GM23248 (cell line): ENCODE measurements at regions not wholly inside any gene's neighbourhood (a gene's known extent, or its start where the extent isn't known, plus 50 kb on each side); places are given as distances from the start of the nearest gene placed in this dataset.

Source experiments
- DNase-seq: peaks from one replicate; pipeline ENCODE4 v3.0.0-alpha.2; 2015
- H2AFZ ChIP-seq: fragments of 200-600 bp; sonication (generic); 2 replicates; pipeline ENCODE4 v1.6.1; 2016; ENCODE audit warnings: antibody characterized with exemption
- H3F3A ChIP-seq: fragments of 200-600 bp; sonication (generic); 2 replicates; pipeline ENCODE4 v1.6.1; 2016; ENCODE audit warnings: mild to moderate bottlenecking, antibody characterized with exemption, mixed run types; ENCODE audit not compliant: insufficient read depth
- H3K27ac ChIP-seq: fragments of 200-600 bp; sonication (generic); 2 replicates; pipeline ENCODE4 v1.5.1; 2016; ENCODE audit warnings: mild to moderate bottlenecking
- H3K27me3 ChIP-seq: fragments of 200-600 bp; sonication (generic); replicated peaks from 2 replicates; pipeline ENCODE4 v1.6.1; 2016; ENCODE audit warnings: mild to moderate bottlenecking; ENCODE audit not compliant: insufficient read depth
- H3K36me3 ChIP-seq: fragments of 200-600 bp; sonication (generic); 2 replicates; pipeline ENCODE4 v1.6.1; 2016; ENCODE audit warnings: low read depth, mild to moderate bottlenecking
- H3K4me1 ChIP-seq: fragments of 200-600 bp; sonication (generic); 2 replicates; pipeline ENCODE4 v1.6.1; 2016; ENCODE audit warnings: mild to moderate bottlenecking; ENCODE audit not compliant: insufficient read depth
- H3K4me2 ChIP-seq: fragments of 200-600 bp; sonication (generic); one replicate; pipeline ENCODE4 v1.6.1; 2016; ENCODE audit warnings: mild to moderate bottlenecking; ENCODE audit not compliant: unreplicated experiment
- H3K4me3 ChIP-seq: fragments of 200-600 bp; sonication (generic); 2 replicates; pipeline ENCODE4 v1.5.1; 2016; ENCODE audit warnings: mild to moderate bottlenecking
- H3K79me2 ChIP-seq: fragments of 200-600 bp; sonication (generic); 2 replicates; pipeline ENCODE4 v1.6.1; 2016; ENCODE audit warnings: mild to moderate bottlenecking; ENCODE audit not compliant: insufficient read depth
- H3K9ac ChIP-seq: fragments of 200-600 bp; sonication (generic); 2 replicates; pipeline ENCODE4 v1.6.1; 2016; ENCODE audit warnings: mild to moderate bottlenecking
- H3K9me2 ChIP-seq: fragments of 200-600 bp; sonication (generic); 2 replicates; pipeline ENCODE4 v1.6.1; 2016; ENCODE audit warnings: mixed run types, mild to moderate bottlenecking, moderate library complexity; ENCODE audit not compliant: insufficient read depth
- H3K9me3 ChIP-seq: fragments of 200-600 bp; sonication (generic); one replicate; pipeline ENCODE4 v1.6.1; 2017; ENCODE audit warnings: low read depth
- H4K20me1 ChIP-seq: fragments of 200-600 bp; sonication (generic); 2 replicates; pipeline ENCODE4 v1.6.0; 2016; ENCODE audit not compliant: insufficient read depth
- EZH2 ChIP-seq: fragments of 200-600 bp; sonication (generic); IDR thresholded peaks from 2 replicates; pipeline ENCODE4 v1.6.1; 2018; ENCODE audit warnings: antibody characterized with exemption, mild to moderate bottlenecking; ENCODE audit not compliant: insufficient read depth, poor library complexity, severe bottlenecking
- EZH2phosphoT487 ChIP-seq: fragments of 200-600 bp; sonication (generic); IDR thresholded peaks from 2 replicates; pipeline ENCODE4 v1.6.1; 2018; ENCODE audit warnings: antibody characterized with exemption, moderate library complexity, mild to moderate bottlenecking, low read depth; ENCODE audit not compliant: insufficient read depth
- WGBS, 2 experiments: methylation state at CpG; one replicate each; pipeline ENCODE4 v1.1.6; 2015 to 2017; ENCODE audit warnings: low lambda C conversion rate in 2 of 2, low coverage in 1 of 2; ENCODE audit errors: missing lambda C conversion rate in 2 of 2; 5-methylcytosine and 5-hydroxymethylcytosine counted together
- in situ Hi-C: fragments of 300-500 bp; cut with MboI; formaldehyde crosslinking; loops from 2 replicates; pipeline ENCODE4 v1.15.0; 2020

DNA sequence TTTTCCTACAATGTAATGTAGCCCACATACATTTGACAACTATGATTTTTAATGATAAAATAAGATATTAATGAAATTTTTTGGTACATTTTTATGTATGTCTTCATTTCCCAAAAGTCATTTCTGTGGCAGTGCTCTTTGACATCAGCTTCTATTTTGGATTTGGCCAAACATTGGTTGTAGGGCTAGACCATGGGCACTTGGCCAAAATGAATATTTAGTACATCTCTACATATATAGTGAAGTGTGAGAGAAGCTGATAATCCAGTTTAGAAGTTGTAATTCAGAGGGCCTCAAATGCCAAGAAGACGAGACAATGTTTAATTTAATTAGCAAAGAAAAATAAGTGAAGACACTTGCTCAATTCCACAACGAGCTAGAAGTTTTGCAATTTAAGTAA, 724.9 kb upstream of the SOX9 start:
- Histone ChIP-seq H3K9me2 (no peaks in the 10 kb centered on the region), H3K4me3 (no peak overlapping the region), H3K4me1 (peaks cover 15% of the 10 kb centered on the region), H3K27me3 (no peaks in the 10 kb centered on the region), H3K4me2 (no peak overlapping the region), H3K79me2 (no peaks in the 10 kb centered on the region), H3K27ac (no peak overlapping the region), H3K9me3 (no peaks in the 10 kb centered on the region), H3F3A (peaks cover 14% of the 10 kb centered on the region), H4K20me1 (no peaks in the 10 kb centered on the region), H3K9ac (no peak overlapping the region), H3K36me3 (no peaks in the 10 kb centered on the region), H2AFZ (no peak overlapping the region)
- in situ Hi-C loops, result no loop called here
- TF ChIP-seq EZH2phosphoT487 (no peak), EZH2 (no peak)
- WGBS, 2 experiments, result 68 to 69% methylated on average over 2 of the region's 2 CpGs
- no peak for DNase-seq

DNA sequence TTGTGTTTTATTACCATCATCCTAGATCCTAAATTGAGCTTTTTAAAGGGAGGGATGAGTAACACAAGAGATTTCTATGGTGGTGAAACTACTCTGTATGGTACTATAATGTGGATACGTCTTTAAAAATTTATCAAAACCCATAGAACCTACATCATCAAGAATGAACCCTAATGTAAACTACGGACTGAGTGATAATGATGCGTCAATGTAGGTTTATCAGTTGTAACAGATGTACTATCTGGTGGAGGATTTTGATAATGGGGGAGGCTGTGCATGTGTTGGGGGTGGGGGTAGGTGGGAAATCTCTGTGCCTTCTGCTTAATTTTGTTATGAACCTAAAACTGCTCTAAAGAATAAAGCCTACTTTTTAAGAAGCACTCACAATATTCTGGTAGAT, 724.1 kb upstream of the SOX9 start:
- H3F3A ChIP-seq, result peaks cover 14% of the 10 kb centered on the region
- H4K20me1 ChIP-seq, result no peaks in the 10 kb centered on the region
- H3K79me2 ChIP-seq, result no peaks in the 10 kb centered on the region
- DNase-seq, result no peak
- H2AFZ ChIP-seq, result no peak overlapping the region
- H3K9ac ChIP-seq, result no peak overlapping the region
- no peak overlapping the region for H3K4me2 ChIP-seq
- in situ Hi-C loops, result no loop called here
- H3K36me3 ChIP-seq, result no peaks in the 10 kb centered on the region
- H3K9me3 ChIP-seq, result no peaks in the 10 kb centered on the region
- no peak for TF ChIP-seq EZH2phosphoT487
- TF ChIP-seq EZH2, result no peak
- H3K27me3 ChIP-seq, result no peaks in the 10 kb centered on the region
- 95 to 99% methylated on average over 3 of the region's 3 CpGs for WGBS, 2 experiments
- H3K27ac ChIP-seq, result no peak overlapping the region
- H3K9me2 ChIP-seq, result no peaks in the 10 kb centered on the region
- H3K4me3 ChIP-seq, result no peak overlapping the region
- H3K4me1 ChIP-seq, result peaks cover 15% of the 10 kb centered on the region

DNA sequence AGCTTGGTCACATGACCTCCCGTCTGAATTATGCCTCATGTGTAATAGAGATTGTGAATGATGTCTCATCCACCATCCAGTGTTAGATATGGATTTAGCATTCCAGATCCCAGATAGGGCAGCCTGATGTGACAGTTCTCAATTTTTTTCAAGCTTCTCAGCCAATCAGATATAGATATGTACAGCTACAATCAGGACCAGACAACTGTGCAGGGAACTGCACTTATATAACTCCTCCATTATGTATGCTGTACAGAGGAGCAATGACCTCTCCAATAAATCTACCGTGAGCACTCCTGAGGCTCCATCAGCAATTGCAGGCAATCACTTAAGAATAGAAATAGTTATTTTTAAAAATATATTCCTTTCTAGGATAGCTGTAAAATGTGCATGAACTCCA, 722.8 kb upstream of the SOX9 start:
- WGBS, 2 experiments, result 100% methylated on average over 2 of the region's 2 CpGs
- DNase-seq, result no peak
- Histone ChIP-seq H3K4me3 (no peak overlapping the region), H3K36me3 (no peaks in the 10 kb centered on the region), H3K27me3 (no peaks in the 10 kb centered on the region), H3K9me3 (no peaks in the 10 kb centered on the region), H3K27ac (no peak overlapping the region), H3K79me2 (no peaks in the 10 kb centered on the region), H3K4me2 (no peak overlapping the region), H3F3A (peaks cover 4% of the 10 kb centered on the region; the same call in 1 of the 2 replicates), H3K9me2 (no peaks in the 10 kb centered on the region), H3K4me1 (peaks cover 5% of the 10 kb centered on the region), H3K9ac (no peak overlapping the region), H2AFZ (no peak overlapping the region), H4K20me1 (no peaks in the 10 kb centered on the region)
- in situ Hi-C loops, result no loop called here
- no peak for TF ChIP-seq EZH2

- H3K9me3 ChIP-seq, result no peaks in the 10 kb centered on the region
- H3F3A ChIP-seq, result no peaks in the 10 kb centered on the region
- H3K4me3 ChIP-seq, result no peak overlapping the region
- no peak overlapping the region for H3K4me2 ChIP-seq
- no peaks in the 10 kb centered on the region for H3K27me3 ChIP-seq
- H2AFZ ChIP-seq, result peak overlapping the region; percentile 67
- no peak for DNase-seq
- H3K79me2 ChIP-seq, result no peaks in the 10 kb centered on the region
- no peaks in the 10 kb centered on the region for H3K4me1 ChIP-seq
- H3K9me2 ChIP-seq, result no peaks in the 10 kb centered on the region
- H3K27ac ChIP-seq, result no peak overlapping the region
- 12 to 14% methylated on average over 4 of the region's 4 CpGs for WGBS, 2 experiments
- H4K20me1 ChIP-seq, result no peaks in the 10 kb centered on the region
- H3K36me3 ChIP-seq, result no peaks in the 10 kb centered on the region
- in situ Hi-C loops, result no loop called here
- no peak for TF ChIP-seq EZH2phosphoT487
- TF ChIP-seq EZH2, result no peak
- H3K9ac ChIP-seq, result no peak overlapping the region
These were observed 722.0 kb upstream of the SOX9 start for GRCh38 chr17:71398800-71399219.

DNA sequence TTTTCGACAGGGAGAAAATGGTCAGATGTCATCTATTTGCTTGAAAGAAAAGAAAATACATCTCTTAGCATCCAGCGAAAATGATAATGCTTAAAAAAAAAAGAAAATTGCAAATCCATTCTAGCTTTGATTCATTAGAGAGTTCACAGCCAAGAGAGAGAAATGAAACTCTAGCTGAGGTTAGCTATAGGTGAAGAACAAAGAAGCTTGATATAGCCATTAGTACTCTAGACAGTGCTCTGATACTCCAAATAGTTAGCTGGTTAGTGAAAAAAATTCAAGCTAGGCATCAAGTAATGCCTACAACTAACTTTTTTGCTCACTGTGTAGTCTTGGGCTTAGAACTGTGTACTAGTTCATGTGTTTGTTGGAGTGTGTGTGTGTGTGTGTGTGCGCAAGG, 721.6 kb upstream of the SOX9 start:
- Histone ChIP-seq H3K27me3 (no peaks in the 10 kb centered on the region), H3K9me2 (no peaks in the 10 kb centered on the region), H3K9me3 (no peaks in the 10 kb centered on the region), H3K9ac (no peak overlapping the region), H3F3A (no peaks in the 10 kb centered on the region), H3K4me3 (no peak overlapping the region), H3K4me1 (no peaks in the 10 kb centered on the region), H3K27ac (no peak overlapping the region), H3K4me2 (no peak overlapping the region), H3K79me2 (no peaks in the 10 kb centered on the region), H2AFZ (peak overlapping the region; percentile 67), H4K20me1 (no peaks in the 10 kb centered on the region), H3K36me3 (no peaks in the 10 kb centered on the region)
- 10 to 17% methylated on average over 3 of the region's 3 CpGs for WGBS, 2 experiments
- DNase-seq, result no peak
- in situ Hi-C loops, result no loop called here
- no peak for TF ChIP-seq EZH2
